Naive thymus-derived CD8-positive, alpha-beta T cell (primary cell): ENCODE measurements at regions not wholly inside any gene's neighbourhood (a gene's known extent, or its start where the extent isn't known, plus 50 kb on each side); places are given as distances from the start of the nearest gene placed in this dataset.

Experiments used
- ATAC-seq, 2 donors: fragments of 150-1000 bp; cut with Tn5 transposase in 1 of 2; sonication (Bioruptor Pico), chemical (Tn5 transposase) in 1 of 2; 1 replicate in 1 of 2; 2 replicates in 1 of 2; pipeline ENCODE4 v1.10.0; 2021; ENCODE audit warnings: mild to moderate bottlenecking in 2 of 2, moderate library complexity in 2 of 2
- POLR2A ChIA-PET: fragments of 350-600 bp; sonication (Branson Sonifier 250); formaldehyde crosslinking; loops from one replicate; lab custom pipeline; 2021; ENCODE audit warnings: antibody characterized with exemption; lab: Charles Lee
- DNase-seq, 10 donors: peaks; one replicate each; pipeline versions ENCODE4 v3.0.0 to v3.0.0-alpha.2; 2020 to 2022
- H3K27ac Mint-ChIP-seq, 10 donors: one replicate each; pipeline ENCODE4 v1.8.0; 2020 to 2022; ENCODE audit warnings: mild to moderate bottlenecking in 10 of 10, mixed read lengths in 10 of 10, moderate library complexity in 4 of 10, inconsistent platforms in 1 of 10
- H3K27me3 Mint-ChIP-seq, 5 donors: one replicate each; pipeline ENCODE4 v1.8.0; 2021 to 2022; ENCODE audit warnings: mixed read lengths in 5 of 5
- H3K36me3 Mint-ChIP-seq, 3 donors: one replicate each; pipeline ENCODE4 v1.8.0; 2020 to 2022; ENCODE audit warnings: mixed read lengths in 3 of 3, mild to moderate bottlenecking in 2 of 3, inconsistent platforms in 1 of 3
- H3K4me1 Mint-ChIP-seq, 4 donors: one replicate each; pipeline ENCODE4 v1.8.0; 2021 to 2022; ENCODE audit warnings: mixed read lengths in 4 of 4
- H3K4me3 Mint-ChIP-seq, 10 donors: one replicate each; pipeline ENCODE4 v1.8.0; 2020 to 2022; ENCODE audit warnings: mild to moderate bottlenecking in 10 of 10, mixed read lengths in 10 of 10, moderate library complexity in 6 of 10, inconsistent platforms in 1 of 10
- H3K9me3 Mint-ChIP-seq, 9 donors: one replicate each; pipeline ENCODE4 v1.8.0; 2020 to 2022; ENCODE audit warnings: mixed read lengths in 9 of 9, mild to moderate bottlenecking in 3 of 9, inconsistent platforms in 1 of 9, moderate library complexity in 1 of 9

- Mint-ChIP-seq H3K9me3 (peaks cover 0 to 13% (median 0%) of the 10 kb centered on the region in 9 donors), H3K4me1 (no peaks in the 10 kb centered on the region), H3K27me3 (peaks cover 0 to 5% (median 0%) of the 10 kb centered on the region in 5 donors), H3K4me3 (no peak overlapping the region), H3K36me3 (no peaks in the 10 kb centered on the region), H3K27ac (no peak overlapping the region)
- POLR2A ChIA-PET, result no interaction called here
- ATAC-seq (no peak), DNase-seq (no peak)
Observed at GRCh38 chr4:20359692-20360091, 108.0 kb downstream of the SLIT2 start.

GRCh38 chr4:20362148-20362547 is 110.4 kb downstream of the SLIT2 start:
- POLR2A ChIA-PET, result no interaction called here
- H3K9me3 Mint-ChIP-seq, result peaks cover 0 to 13% (median 0%) of the 10 kb centered on the region in 9 donors
- H3K4me3 Mint-ChIP-seq, result no peak overlapping the region
- H3K27ac Mint-ChIP-seq, result no peak overlapping the region
- peaks cover 0 to 5% (median 0%) of the 10 kb centered on the region in 5 donors for H3K27me3 Mint-ChIP-seq
- ATAC-seq (no peak), DNase-seq (no peak)
- H3K36me3 Mint-ChIP-seq, result no peaks in the 10 kb centered on the region
- H3K4me1 Mint-ChIP-seq, result no peaks in the 10 kb centered on the region

- Mint-ChIP-seq H3K27ac (no peak overlapping the region), H3K9me3 (peaks cover 0 to 2% (median 0%) of the 10 kb centered on the region in 9 donors)
- POLR2A ChIA-PET, result no interaction called here
Observed at GRCh38 chr4:20364969-20365368, 113.3 kb downstream of the SLIT2 start.

GRCh38 chr4:20367446-20367845 is 115.7 kb downstream of the SLIT2 start:
- Mint-ChIP-seq H3K9me3 (no peaks in the 10 kb centered on the region), H3K4me3 (no peak overlapping the region), H3K27me3 (peaks cover 0 to 18% (median 0%) of the 10 kb centered on the region in 5 donors), H3K27ac (no peak overlapping the region), H3K36me3 (no peaks in the 10 kb centered on the region), H3K4me1 (no peaks in the 10 kb centered on the region)
- POLR2A ChIA-PET, result no interaction called here
- no peak for DNase-seq
- ATAC-seq, result no peak

More at GRCh38 chr4:20364969-20365368, 113.3 kb downstream of the SLIT2 start:
- H3K36me3 Mint-ChIP-seq, result no peaks in the 10 kb centered on the region
- DNase-seq (no peak), ATAC-seq (no peak)
- no peak overlapping the region for H3K4me3 Mint-ChIP-seq
- peaks cover 0 to 3% (median 0%) of the 10 kb centered on the region in 5 donors for H3K27me3 Mint-ChIP-seq
- no peaks in the 10 kb centered on the region for H3K4me1 Mint-ChIP-seq

GRCh38 chr4:20368926-20369325 is 117.2 kb downstream of the SLIT2 start:
- Mint-ChIP-seq H3K4me1 (no peaks in the 10 kb centered on the region), H3K4me3 (no peak overlapping the region), H3K36me3 (no peaks in the 10 kb centered on the region), H3K27ac (no peak overlapping the region), H3K9me3 (no peaks in the 10 kb centered on the region), H3K27me3 (peaks cover 0 to 23% (median 0%) of the 10 kb centered on the region in 5 donors)
- POLR2A ChIA-PET, result no interaction called here
- ATAC-seq, result no peak
- DNase-seq, result no peak

- Mint-ChIP-seq H3K36me3 (no peaks in the 10 kb centered on the region), H3K4me3 (no peak overlapping the region), H3K4me1 (no peaks in the 10 kb centered on the region), H3K9me3 (no peaks in the 10 kb centered on the region), H3K27ac (no peak overlapping the region), H3K27me3 (peaks cover 0 to 23% (median 0%) of the 10 kb centered on the region in 5 donors)
- ATAC-seq (no peak), DNase-seq (no peak)
- POLR2A ChIA-PET, result no interaction called here
Observed at GRCh38 chr4:20370274-20370673, 118.6 kb downstream of the SLIT2 start.

GRCh38 chr4:20376070-20376469 is 124.4 kb downstream of the SLIT2 start:
- no peaks in the 10 kb centered on the region for H3K4me1 Mint-ChIP-seq
- POLR2A ChIA-PET, result no interaction called here
- ATAC-seq (no peak), DNase-seq (no peak)
- H3K36me3 Mint-ChIP-seq, result no peaks in the 10 kb centered on the region
- H3K27ac Mint-ChIP-seq, result no peak overlapping the region
- no peak overlapping the region for H3K4me3 Mint-ChIP-seq
- peaks cover 0 to 2% (median 0%) of the 10 kb centered on the region in 9 donors for H3K9me3 Mint-ChIP-seq
- peaks cover 0 to 19% (median 0%) of the 10 kb centered on the region in 5 donors for H3K27me3 Mint-ChIP-seq

- Mint-ChIP-seq H3K4me1 (no peaks in the 10 kb centered on the region), H3K9me3 (peaks cover 0 to 2% (median 0%) of the 10 kb centered on the region in 9 donors), H3K27ac (no peak overlapping the region), H3K4me3 (no peak overlapping the region), H3K36me3 (no peaks in the 10 kb centered on the region), H3K27me3 (peaks cover 0 to 8% (median 0%) of the 10 kb centered on the region in 5 donors)
- DNase-seq, result no peak
- no peak for ATAC-seq
- POLR2A ChIA-PET, result no interaction called here
Observed at GRCh38 chr4:20378181-20378580, 126.5 kb downstream of the SLIT2 start.

- no peaks in the 10 kb centered on the region for H3K36me3 Mint-ChIP-seq
- H3K4me1 Mint-ChIP-seq, result no peaks in the 10 kb centered on the region
- H3K4me3 Mint-ChIP-seq, result no peak overlapping the region
- ATAC-seq (no peak), DNase-seq (no peak)
- peaks cover 0 to 5% (median 0%) of the 10 kb centered on the region in 5 donors for H3K27me3 Mint-ChIP-seq
- POLR2A ChIA-PET, result no interaction called here
- no peak overlapping the region for H3K27ac Mint-ChIP-seq
- H3K9me3 Mint-ChIP-seq, result peaks cover 0 to 2% (median 0%) of the 10 kb centered on the region in 9 donors
Observed at GRCh38 chr4:20381005-20381404, 129.3 kb downstream of the SLIT2 start.

GRCh38 chr4:20383283-20383682 is 131.6 kb downstream of the SLIT2 start:
- no peaks in the 10 kb centered on the region for H3K36me3 Mint-ChIP-seq
- peaks cover 0 to 5% (median 1%) of the 10 kb centered on the region in 5 donors for H3K27me3 Mint-ChIP-seq
- H3K4me1 Mint-ChIP-seq, result no peaks in the 10 kb centered on the region
- POLR2A ChIA-PET, result no interaction called here
- peaks cover 0 to 2% (median 0%) of the 10 kb centered on the region in 9 donors for H3K9me3 Mint-ChIP-seq
- no peak overlapping the region for H3K4me3 Mint-ChIP-seq
- DNase-seq (no peak), ATAC-seq (no peak)
- H3K27ac Mint-ChIP-seq, result no peak overlapping the region

GRCh38 chr4:20383969-20384368 is 132.3 kb downstream of the SLIT2 start:
- POLR2A ChIA-PET, result no interaction called here
- peaks cover 0 to 2% (median 0%) of the 10 kb centered on the region in 9 donors for H3K9me3 Mint-ChIP-seq
- no peak overlapping the region for H3K4me3 Mint-ChIP-seq
- no peak for ATAC-seq
- H3K4me1 Mint-ChIP-seq, result no peaks in the 10 kb centered on the region
- H3K27me3 Mint-ChIP-seq, result peaks cover 0 to 5% (median 1%) of the 10 kb centered on the region in 5 donors
- H3K27ac Mint-ChIP-seq, result no peak overlapping the region
- DNase-seq, result no peak
- no peaks in the 10 kb centered on the region for H3K36me3 Mint-ChIP-seq

- Mint-ChIP-seq H3K4me1 (no peaks in the 10 kb centered on the region), H3K27me3 (peaks cover 0 to 4% (median 1%) of the 10 kb centered on the region in 5 donors), H3K9me3 (peaks cover 0 to 2% (median 0%) of the 10 kb centered on the region in 9 donors), H3K36me3 (no peaks in the 10 kb centered on the region), H3K27ac (no peak overlapping the region), H3K4me3 (no peak overlapping the region)
- no peak for ATAC-seq
- DNase-seq, result no peak
- POLR2A ChIA-PET, result no interaction called here
Observed at GRCh38 chr4:20384456-20384855, 132.8 kb downstream of the SLIT2 start.

- Mint-ChIP-seq H3K27ac (no peak overlapping the region), H3K36me3 (no peaks in the 10 kb centered on the region), H3K4me1 (no peaks in the 10 kb centered on the region), H3K4me3 (no peak overlapping the region), H3K27me3 (peaks cover 0 to 4% (median 1%) of the 10 kb centered on the region in 5 donors), H3K9me3 (no peaks in the 10 kb centered on the region)
- POLR2A ChIA-PET, result no interaction called here
- DNase-seq, result no peak
- no peak for ATAC-seq
Observed at GRCh38 chr4:20386001-20386740, 134.5 kb downstream of the SLIT2 start.

- Mint-ChIP-seq H3K27me3 (peaks cover 0 to 4% (median 1%) of the 10 kb centered on the region in 5 donors), H3K4me3 (no peak overlapping the region), H3K9me3 (no peaks in the 10 kb centered on the region), H3K27ac (no peak overlapping the region), H3K36me3 (no peaks in the 10 kb centered on the region), H3K4me1 (no peaks in the 10 kb centered on the region)
- ATAC-seq (no peak), DNase-seq (no peak)
- POLR2A ChIA-PET, result no interaction called here
Observed at GRCh38 chr4:20386906-20387305, 135.2 kb downstream of the SLIT2 start.
